OCI-LY1 (cell line): ENCODE measurements at regions not wholly inside any gene's neighbourhood (a gene's known extent, or its start where the extent isn't known, plus 50 kb on each side); places are given as distances from the start of the nearest gene placed in this dataset.

Experiments
- CTCF ChIP-seq: fragments of 200-600 bp; sonication (generic), shearing (Covaris generic); IDR thresholded peaks from 2 replicates; pipeline ENCODE4 v1.5.1; 2017; ENCODE audit warnings: mild to moderate bottlenecking, antibody characterized with exemption, low read length, moderate library complexity, mixed read lengths
- EZH2 ChIP-seq: fragments of 200-600 bp; sonication (generic), shearing (Covaris generic); IDR thresholded peaks from 2 replicates; pipeline ENCODE4 v1.8.0; 2017; ENCODE audit warnings: borderline replicate concordance, mixed run types, mild to moderate bottlenecking, antibody characterized with exemption, low read length, moderate library complexity, mixed read lengths

GRCh38 chr21:21605521-21605920 is 607.3 kb downstream of the NCAM2 start:
- TF ChIP-seq CTCF (no peak), EZH2 (no peak)
